GM10266 (cell line): ENCODE measurements at regions not wholly inside any gene's neighbourhood (a gene's known extent, or its start where the extent isn't known, plus 50 kb on each side); places are given as distances from the start of the nearest gene placed in this dataset.

Source experiments
- DNase-seq: peaks from one replicate; pipeline ENCODE4 v3.0.0; 2012; ENCODE audit errors: extremely low spot score
- CTCF ChIP-seq: IDR thresholded peaks from 2 replicates; pipeline ENCODE4 v1.5.1; 2012; ENCODE audit warnings: mild to moderate bottlenecking, low read depth; ENCODE audit not compliant: control insufficient read depth, insufficient read depth; ENCODE audit errors: missing control alignments

DNA sequence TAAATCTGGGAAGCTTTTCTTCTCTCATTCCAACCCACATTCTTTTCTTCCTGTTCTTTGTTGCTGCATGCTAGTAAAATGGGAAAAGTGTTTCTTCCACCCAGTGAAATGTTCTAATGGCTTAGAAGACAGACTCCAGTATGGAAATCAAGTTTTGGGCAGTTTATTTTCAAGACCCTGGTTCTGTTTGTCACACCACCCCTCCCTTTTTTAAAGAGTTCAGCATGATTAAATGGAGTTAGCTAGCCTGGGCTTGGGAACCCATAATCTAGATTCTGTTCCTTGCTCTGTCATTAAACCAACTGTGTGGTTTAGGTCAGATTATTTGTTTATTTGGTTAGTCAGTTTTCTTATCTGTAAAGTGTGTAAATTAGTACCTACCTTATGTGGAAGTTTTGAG is 151.8 kb upstream of the NT5C1B start:
- DNase-seq, result no peak
- TF ChIP-seq CTCF, result no peak

- no peak for DNase-seq
- no peak for TF ChIP-seq CTCF
Observed at GRCh38 chr2:18740474-18740881, 151.1 kb upstream of the NT5C1B start.

- no peak for TF ChIP-seq CTCF
- DNase-seq, result no peak
Observed at GRCh38 chr2:18731666-18732065, 142.3 kb upstream of the NT5C1B start.

- no peak for TF ChIP-seq CTCF
- no peak for DNase-seq
Observed at GRCh38 chr2:18724371-18725145, 135.2 kb upstream of the NT5C1B start.

DNA sequence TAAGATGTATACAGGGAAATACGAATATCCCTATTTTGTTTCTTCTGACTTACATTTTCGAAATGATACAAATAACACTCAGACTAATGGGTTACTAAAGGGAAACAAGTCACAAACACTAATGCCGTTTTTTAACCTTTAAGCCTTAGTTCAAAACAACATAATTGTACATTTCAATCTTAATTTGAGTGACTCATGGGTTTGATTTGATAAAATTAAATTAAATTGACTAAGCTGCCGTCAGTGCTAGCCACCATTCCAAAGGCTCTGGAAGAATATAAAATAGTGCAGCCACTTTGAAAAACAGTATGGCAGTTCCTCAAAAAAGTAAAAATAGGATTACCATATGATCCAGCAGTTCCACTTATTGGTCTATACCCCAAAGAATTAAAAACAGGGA is 133.8 kb upstream of the NT5C1B start:
- DNase-seq, result no peak
- no peak for TF ChIP-seq CTCF

DNA sequence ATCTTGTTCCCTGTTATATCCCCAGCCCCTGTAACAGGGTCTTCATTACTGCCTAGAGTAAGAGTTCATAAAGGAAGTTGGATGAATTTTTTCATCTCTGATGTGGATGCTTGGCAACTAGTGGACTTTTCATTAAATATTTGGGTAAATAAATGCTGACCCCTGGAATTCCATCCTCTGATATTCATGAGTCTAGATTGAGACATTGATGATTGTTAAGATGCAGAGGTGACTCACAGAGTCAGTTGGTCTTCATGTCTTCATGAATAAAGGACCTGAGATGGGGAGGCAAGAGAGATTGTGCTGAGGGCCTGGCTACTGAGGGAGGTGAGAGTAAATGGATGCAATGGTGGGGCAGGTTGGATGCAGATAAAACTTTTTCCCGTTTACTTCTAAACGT is 132.7 kb upstream of the NT5C1B start:
- TF ChIP-seq CTCF, result no peak

GRCh38 chr2:18721038-18721922 is 131.9 kb upstream of the NT5C1B start:
- no peak for TF ChIP-seq CTCF
- DNase-seq, result no peak

More for the DNA sequence above, 132.7 kb upstream of the NT5C1B start:
- DNase-seq, result no peak
